ENCODE measurements at regions not wholly inside any gene's neighbourhood (a gene's known extent, or its start where the extent isn't known, plus 50 kb on each side); places are given as distances from the start of the nearest gene placed in this dataset.
"Not testable (repeated sequence)": the region's sequence is repeated elsewhere in the genome, so short reads cannot be mapped to it uniquely, and the experiment has no call there.

GRCh38 chr13:24967970-24968369 lies 128.0 kb upstream of the PABPC3 start:
- H3K9me3 ChIP-seq; H3K27me3 ChIP-seq; intact Hi-C loops (cut with DNase I; ENCODE audit: low total_unique reads); DNase-seq (ENCODE audit: low spot score in 2 of 2); H3K27ac ChIP-seq; H3K4me1 ChIP-seq; H3K36me3 ChIP-seq: not testable (repeated sequence)
- H3K4me3 ChIP-seq: peak overlapping the region; percentile 31 to 64 (median 45)

- H3K4me1 ChIP-seq; H3K36me3 ChIP-seq; H3K9me3 ChIP-seq; H3K27ac ChIP-seq; H3K27me3 ChIP-seq; DNase-seq (ENCODE audit: low spot score in 2 of 2); intact Hi-C loops (cut with DNase I; ENCODE audit: low total_unique reads): not testable (repeated sequence)
- H3K4me3 ChIP-seq: peak overlapping the region; percentile 31 to 64 (median 45)
- peak in 1 of 3 donors; percentile 34 for TF ChIP-seq CTCF (IDR thresholded peaks at IDR 0.05)
Observed at GRCh38 chr13:24968416-24968815, 127.5 kb upstream of the PABPC3 start.

- DNase-seq (ENCODE audit: low spot score in 2 of 2); H3K27ac ChIP-seq; H3K36me3 ChIP-seq; H3K27me3 ChIP-seq; H3K9me3 ChIP-seq; H3K4me1 ChIP-seq; intact Hi-C loops (cut with DNase I; ENCODE audit: low total_unique reads); H3K4me3 ChIP-seq: not testable (repeated sequence)
Observed at GRCh38 chr13:24973102-24973501, 122.8 kb upstream of the PABPC3 start.

GRCh38 chr13:24981181-24981803 lies 114.6 kb upstream of the PABPC3 start:
- DNase-seq (ENCODE audit: low spot score in 2 of 2); intact Hi-C loops (cut with DNase I; ENCODE audit: low total_unique reads); H3K27ac ChIP-seq; H3K9me3 ChIP-seq; H3K36me3 ChIP-seq; H3K4me3 ChIP-seq; H3K4me1 ChIP-seq: not testable (repeated sequence)
- H3K27me3 ChIP-seq: peaks cover 0 to 14% of the 10 kb centered on the region in 2 donors

- intact Hi-C loops (cut with DNase I; ENCODE audit: low total_unique reads): no loop called here
- DNase-seq (ENCODE audit: low spot score in 2 of 2): no peak
- TF ChIP-seq POLR2A (IDR thresholded peaks at IDR 0.05): no peak
- no peak for TF ChIP-seq POLR2AphosphoS5 (IDR thresholded peaks at IDR 0.05)
- TF ChIP-seq CTCF (IDR thresholded peaks at IDR 0.05): no peak
Observed at GRCh38 chr13:24982333-24982999, 113.5 kb upstream of the PABPC3 start.

GRCh38 chr13:24983094-24983493 lies 112.8 kb upstream of the PABPC3 start:
- Histone ChIP-seq H3K27ac (no peak overlapping the region), H3K4me3 (no peak overlapping the region), H3K36me3 (no peaks in the 10 kb centered on the region), H3K27me3 (peaks cover 0 to 22% of the 10 kb centered on the region in 2 donors), H3K9me3 (no peaks in the 10 kb centered on the region), H3K4me1 (no peaks in the 10 kb centered on the region)
- intact Hi-C loops (cut with DNase I; ENCODE audit: low total_unique reads): no loop called here
- DNase-seq (ENCODE audit: low spot score in 2 of 2): no peak
- no peak for TF ChIP-seq POLR2A (IDR thresholded peaks at IDR 0.05)
- no peak for TF ChIP-seq POLR2AphosphoS5 (IDR thresholded peaks at IDR 0.05)
- no peak for TF ChIP-seq CTCF (IDR thresholded peaks at IDR 0.05)

More at GRCh38 chr13:24982333-24982999, 113.5 kb upstream of the PABPC3 start:
- H3K27me3 ChIP-seq: peaks cover 0 to 22% of the 10 kb centered on the region in 2 donors
- H3K36me3 ChIP-seq: no peaks in the 10 kb centered on the region
- H3K4me3 ChIP-seq: no peak overlapping the region
- H3K4me1 ChIP-seq: no peaks in the 10 kb centered on the region
- no peak overlapping the region for H3K27ac ChIP-seq
- H3K9me3 ChIP-seq: no peaks in the 10 kb centered on the region

Measured in breast epithelium (tissue), 4 donors.